ENCODE measurements at regions not wholly inside any gene's neighbourhood (a gene's known extent, or its start where the extent isn't known, plus 50 kb on each side); places are given as distances from the start of the nearest gene placed in this dataset.

DNA sequence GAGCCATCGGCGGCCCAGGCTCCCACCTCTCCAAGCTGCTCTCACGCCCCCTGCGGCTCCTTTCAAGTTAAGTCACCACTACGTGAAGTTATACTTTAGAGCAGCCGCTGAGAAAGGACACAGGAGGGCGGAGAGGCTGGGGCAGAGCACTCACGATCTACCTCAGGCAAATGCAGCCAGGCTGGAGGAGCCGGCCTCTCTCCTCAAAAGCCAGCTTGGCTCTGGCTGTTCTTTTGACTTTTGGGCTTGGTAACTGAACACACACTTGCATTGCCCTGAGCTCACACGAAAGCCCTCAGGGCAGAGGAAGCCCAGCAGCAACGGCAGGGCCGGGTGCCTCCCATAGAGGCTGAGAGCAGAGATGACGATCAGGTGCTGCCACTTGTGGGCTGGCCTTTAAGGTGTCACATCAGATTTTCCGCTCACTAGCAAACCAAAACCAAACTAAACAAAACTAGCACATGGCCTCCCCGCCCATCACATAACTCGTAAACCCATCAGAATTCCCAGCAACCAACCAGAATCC, 75.2 kb downstream of the PITPNM2 start:
- Histone ChIP-seq H3K4me1 (peaks cover 56% of the 10 kb centered on the region), H3K36me3 (ENCODE audit: low read depth, missing control alignments) (no peaks in the 10 kb centered on the region), H3K27ac (no peak overlapping the region), H3K4me3 (no peak overlapping the region), H3K27me3 (no peaks in the 10 kb centered on the region), H3K9me3 (no peaks in the 10 kb centered on the region)
- TF ChIP-seq, protein P1, sequence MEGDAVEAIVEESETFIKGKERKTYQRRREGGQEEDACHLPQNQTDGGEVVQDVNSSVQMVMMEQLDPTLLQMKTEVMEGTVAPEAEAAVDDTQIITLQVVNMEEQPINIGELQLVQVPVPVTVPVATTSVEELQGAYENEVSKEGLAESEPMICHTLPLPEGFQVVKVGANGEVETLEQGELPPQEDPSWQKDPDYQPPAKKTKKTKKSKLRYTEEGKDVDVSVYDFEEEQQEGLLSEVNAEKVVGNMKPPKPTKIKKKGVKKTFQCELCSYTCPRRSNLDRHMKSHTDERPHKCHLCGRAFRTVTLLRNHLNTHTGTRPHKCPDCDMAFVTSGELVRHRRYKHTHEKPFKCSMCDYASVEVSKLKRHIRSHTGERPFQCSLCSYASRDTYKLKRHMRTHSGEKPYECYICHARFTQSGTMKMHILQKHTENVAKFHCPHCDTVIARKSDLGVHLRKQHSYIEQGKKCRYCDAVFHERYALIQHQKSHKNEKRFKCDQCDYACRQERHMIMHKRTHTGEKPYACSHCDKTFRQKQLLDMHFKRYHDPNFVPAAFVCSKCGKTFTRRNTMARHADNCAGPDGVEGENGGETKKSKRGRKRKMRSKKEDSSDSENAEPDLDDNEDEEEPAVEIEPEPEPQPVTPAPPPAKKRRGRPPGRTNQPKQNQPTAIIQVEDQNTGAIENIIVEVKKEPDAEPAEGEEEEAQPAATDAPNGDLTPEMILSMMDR (IDR thresholded peaks at IDR 0.05), result no peak
- TF ChIP-seq POLR2A (IDR thresholded peaks at IDR 0.05), result no peak
- DNase-seq, result no peak
- intact Hi-C loops (cut with DNase I; ENCODE audit: low total_unique reads), result no loop called here
- WGBS, 2 donors, result 60 to 65% methylated on average over 16 of the region's 16 CpGs

DNA sequence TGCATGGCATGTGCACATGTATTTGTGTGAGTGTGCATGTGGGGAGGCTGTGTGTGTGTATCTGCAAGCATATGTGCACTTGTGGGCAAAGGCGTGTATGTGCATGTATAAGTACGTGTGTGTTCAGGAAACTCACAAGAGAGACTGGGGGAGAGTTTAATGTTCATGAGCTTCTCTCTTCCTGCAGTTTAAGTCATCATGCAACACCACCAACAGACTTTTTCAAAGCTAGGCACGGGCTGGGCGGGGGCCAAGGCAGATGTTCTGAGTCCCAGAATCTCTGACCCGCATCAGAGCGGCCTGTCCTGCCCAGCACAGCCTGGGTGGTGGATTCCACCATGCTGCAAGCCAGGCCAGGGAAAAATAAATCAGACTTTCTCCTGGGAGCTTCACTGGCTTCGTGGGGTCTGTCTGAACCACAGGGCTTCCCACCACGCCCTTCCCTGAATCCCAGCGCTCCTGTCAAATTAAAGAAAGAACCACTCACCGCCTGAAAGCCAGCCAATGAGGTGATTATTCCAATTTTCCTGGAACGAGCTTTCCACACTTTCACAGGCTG, 75.7 kb downstream of the PITPNM2 start:
- no peak for DNase-seq
- Histone ChIP-seq H3K4me1 (peaks cover 61% of the 10 kb centered on the region), H3K36me3 (ENCODE audit: low read depth, missing control alignments) (no peaks in the 10 kb centered on the region), H3K27ac (no peak overlapping the region), H3K9me3 (no peaks in the 10 kb centered on the region), H3K4me3 (no peak overlapping the region), H3K27me3 (no peaks in the 10 kb centered on the region)
- TF ChIP-seq, protein P1 (IDR thresholded peaks at IDR 0.05), result no peak
- no peak for TF ChIP-seq POLR2A (IDR thresholded peaks at IDR 0.05)
- WGBS, 2 donors, result 55 to 62% methylated on average over 8 to 11 of the region's 11 CpGs
- intact Hi-C loops (cut with DNase I; ENCODE audit: low total_unique reads), result no loop called here

DNA sequence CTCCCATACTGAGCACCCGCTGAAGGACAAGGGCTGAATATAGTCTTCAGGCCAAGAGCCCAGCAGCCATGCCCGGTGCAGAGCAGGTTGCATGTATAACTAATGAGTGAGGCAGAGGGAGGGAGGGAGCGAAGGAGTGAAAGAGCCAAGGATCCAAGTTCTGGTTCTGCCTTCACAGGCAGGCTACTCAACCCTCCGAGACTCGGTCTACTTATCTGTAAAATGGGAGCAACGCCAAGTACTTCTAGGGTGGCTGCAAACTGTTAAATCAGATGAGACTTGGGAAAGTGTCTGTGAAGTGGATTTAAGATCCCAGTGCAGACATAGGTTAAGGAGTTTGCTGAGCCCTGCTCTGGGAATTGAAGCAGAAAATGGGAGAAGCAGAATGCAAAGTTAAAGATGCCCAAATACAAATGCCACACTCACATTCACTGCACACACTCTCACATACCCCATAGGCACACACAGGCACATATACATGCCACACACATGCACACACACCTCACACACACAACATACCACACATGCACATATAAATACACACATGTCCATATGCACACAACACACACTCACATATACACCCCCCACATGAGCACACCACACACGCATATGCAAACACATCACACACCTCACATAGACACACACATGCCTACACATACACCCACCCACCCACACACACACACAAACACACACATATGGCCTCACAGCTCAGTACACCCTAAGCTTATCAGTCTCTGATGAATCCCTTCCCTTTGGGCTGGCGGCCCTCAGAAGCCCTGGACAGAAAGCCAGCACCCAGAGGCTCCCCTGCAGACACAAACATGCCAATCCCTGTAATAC, 76.7 kb downstream of the PITPNM2 start:
- Histone ChIP-seq H3K36me3 (ENCODE audit: low read depth, missing control alignments) (no peaks in the 10 kb centered on the region), H3K4me3 (no peak overlapping the region), H3K4me1 (peaks cover 69% of the 10 kb centered on the region), H3K9me3 (no peaks in the 10 kb centered on the region), H3K27me3 (no peaks in the 10 kb centered on the region), H3K27ac (no peak overlapping the region)
- no peak for DNase-seq
- intact Hi-C loops (cut with DNase I; ENCODE audit: low total_unique reads), result no loop called here
- 61 to 62% methylated on average over 8 of the region's 8 CpGs for WGBS, 2 donors
- no peak for TF ChIP-seq POLR2A (IDR thresholded peaks at IDR 0.05)
- TF ChIP-seq, protein P1 (IDR thresholded peaks at IDR 0.05), result no peak

DNA sequence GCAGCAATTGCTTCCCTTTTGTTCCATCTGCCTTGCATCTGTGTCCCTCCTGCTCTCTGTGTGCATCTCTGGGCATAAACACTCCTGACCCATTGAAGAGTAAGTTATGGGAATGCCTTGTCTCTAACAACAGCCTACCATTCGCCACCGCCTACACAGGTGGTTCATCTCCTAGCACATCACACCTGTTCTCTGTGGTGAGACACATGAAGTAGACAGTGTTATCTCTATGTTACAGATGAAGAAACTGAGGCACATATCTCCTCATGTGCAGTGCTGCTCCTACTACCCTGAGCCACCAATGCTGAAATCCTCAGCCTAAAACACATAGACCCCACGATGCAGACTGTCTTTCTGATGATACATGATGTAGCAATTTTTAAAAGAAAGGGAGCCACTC, 77.6 kb downstream of the PITPNM2 start:
- 74 to 80% methylated on average over 3 of the region's 3 CpGs for WGBS, 2 donors
- TF ChIP-seq, protein P1 (IDR thresholded peaks at IDR 0.05), result no peak
- TF ChIP-seq POLR2A (IDR thresholded peaks at IDR 0.05), result no peak
- no peak for DNase-seq
- no peaks in the 10 kb centered on the region for H3K9me3 ChIP-seq
- no peaks in the 10 kb centered on the region for H3K27me3 ChIP-seq
- intact Hi-C loops (cut with DNase I; ENCODE audit: low total_unique reads), result no loop called here
- peaks cover 67% of the 10 kb centered on the region for H3K4me1 ChIP-seq
- no peak overlapping the region for H3K27ac ChIP-seq
- no peak overlapping the region for H3K4me3 ChIP-seq
- H3K36me3 ChIP-seq (ENCODE audit: low read depth, missing control alignments), result no peaks in the 10 kb centered on the region
